HG03520 (cell line): ENCODE measurements at regions not wholly inside any gene's neighbourhood (a gene's known extent, or its start where the extent isn't known, plus 50 kb on each side); places are given as distances from the start of the nearest gene placed in this dataset.
"Not testable (repeated sequence)": the region's sequence is repeated elsewhere in the genome, so short reads cannot be mapped to it uniquely, and the experiment has no call there.

Experiments
- ATAC-seq: cut with Tn5 transposase; IDR thresholded peaks from one replicate; pipeline ENCODE4 v1.9.1; 2021; ENCODE audit warnings: mild to moderate bottlenecking, moderate library complexity; ENCODE audit not compliant: unreplicated experiment

DNA sequence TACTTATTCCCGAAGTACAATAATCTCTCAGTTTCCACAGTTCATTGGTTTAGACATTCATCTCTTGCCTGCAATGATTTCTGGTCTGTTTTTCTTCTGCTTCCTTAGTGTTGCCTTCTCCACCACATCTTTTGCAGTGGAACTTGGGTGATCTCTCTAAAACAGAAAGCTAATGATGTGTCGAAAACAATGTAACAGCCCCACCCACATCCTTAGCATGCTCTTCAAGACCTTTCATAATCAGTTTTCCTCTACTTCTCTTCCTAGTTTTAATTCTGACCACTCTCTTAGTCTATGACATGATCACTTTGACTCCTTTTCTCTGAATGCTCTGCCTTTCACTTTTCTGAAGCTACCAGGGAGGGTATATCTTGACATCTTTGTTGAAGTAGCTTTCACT, 1007.9 kb upstream of the CITED2 start:
- no peak for ATAC-seq

DNA sequence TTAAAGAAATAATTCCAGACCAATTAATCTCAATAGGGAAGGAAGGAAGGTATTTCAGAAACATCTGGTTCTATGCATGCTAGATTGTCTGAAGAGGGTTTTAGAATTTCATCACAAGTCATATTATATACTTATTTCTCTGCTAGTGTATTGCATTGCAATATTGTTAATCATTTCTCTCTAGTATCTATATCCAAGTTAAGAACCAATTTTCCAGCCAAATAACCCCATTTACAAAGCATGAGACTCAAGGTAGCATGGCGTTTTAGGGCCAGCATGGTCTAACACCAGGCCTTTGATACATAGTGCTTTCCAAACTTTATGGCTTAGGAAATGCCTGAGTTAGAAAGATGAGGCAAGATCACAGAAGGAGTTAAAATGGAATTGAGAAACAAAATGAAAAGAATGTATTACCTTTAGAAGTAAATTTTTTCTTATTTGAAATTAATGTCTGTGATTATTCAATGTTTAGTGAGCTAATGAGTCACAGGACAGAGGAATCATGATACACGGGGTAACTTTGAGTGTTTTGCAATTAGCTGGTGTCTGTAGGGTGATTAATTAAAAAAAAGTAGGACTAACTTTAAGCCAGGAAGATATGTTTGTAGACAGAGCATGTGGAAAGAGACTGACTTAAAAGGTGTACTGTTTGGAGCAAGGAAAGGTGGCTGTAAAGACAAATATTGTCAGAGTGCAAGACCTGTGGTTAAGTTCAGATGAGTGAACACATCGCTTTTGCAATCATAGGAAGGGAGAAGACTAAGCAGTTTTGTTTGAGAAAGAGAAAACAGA, 1006.2 kb upstream of the CITED2 start:
- no peak for ATAC-seq

DNA sequence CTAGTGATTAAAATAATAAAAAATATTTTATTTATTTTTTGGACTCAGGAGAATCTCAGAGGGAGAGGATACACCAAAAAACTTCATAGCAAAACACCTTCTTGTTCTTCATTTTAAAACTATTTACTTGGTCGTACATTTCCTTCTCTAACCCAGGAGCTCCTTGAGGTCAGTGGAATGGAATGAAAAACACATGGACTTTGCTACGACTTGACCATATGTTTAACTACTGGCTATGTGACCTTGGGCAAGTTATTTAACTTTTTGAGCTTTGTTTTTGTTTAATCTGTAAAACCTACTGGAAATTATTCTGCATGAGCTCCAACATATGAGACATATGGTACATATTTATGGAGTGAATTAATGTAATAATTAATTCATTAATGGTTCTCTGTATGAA, 1005.5 kb upstream of the CITED2 start:
- no peak for ATAC-seq

DNA sequence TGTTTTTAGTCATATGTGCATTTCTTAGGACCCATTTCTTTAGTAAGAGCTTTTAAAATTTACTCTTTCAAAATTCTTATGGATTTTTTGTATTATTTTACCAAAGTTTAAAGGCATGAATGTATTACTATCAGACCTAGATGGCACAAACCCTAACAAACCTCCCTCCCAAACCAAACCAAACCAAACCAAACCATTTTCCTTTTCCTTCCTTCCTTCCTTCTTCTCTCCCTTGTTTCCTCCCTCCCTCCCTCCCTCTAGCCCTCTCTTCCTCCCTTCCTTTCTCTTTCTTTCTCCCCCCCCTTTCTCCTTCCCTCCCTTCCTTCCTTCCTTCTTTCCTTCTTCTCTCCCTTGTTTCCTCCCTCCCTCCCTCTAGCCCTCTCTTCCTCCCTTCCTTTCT, 1001.8 kb upstream of the CITED2 start:
- ATAC-seq = no peak

DNA sequence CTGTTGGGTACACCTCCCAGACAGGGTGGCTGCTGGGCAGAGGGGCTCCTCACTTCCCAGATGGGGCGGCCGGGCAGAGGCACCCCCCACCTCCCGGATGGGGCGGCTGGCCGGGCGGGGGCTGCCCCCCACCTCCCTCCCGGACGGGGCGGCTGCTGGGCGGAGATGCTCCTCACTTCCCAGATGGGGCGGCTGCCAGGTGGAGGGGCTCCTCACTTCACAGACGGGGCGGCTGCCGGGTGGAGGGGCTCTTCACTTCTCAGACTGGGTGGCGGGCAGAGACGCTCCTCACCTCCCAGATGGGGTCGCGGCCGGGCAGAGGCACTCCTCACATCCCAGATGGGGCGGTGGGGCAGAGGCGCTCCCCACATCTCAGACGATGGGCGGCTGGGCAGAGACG, 999.3 kb upstream of the CITED2 start:
- ATAC-seq = not testable (repeated sequence)

DNA sequence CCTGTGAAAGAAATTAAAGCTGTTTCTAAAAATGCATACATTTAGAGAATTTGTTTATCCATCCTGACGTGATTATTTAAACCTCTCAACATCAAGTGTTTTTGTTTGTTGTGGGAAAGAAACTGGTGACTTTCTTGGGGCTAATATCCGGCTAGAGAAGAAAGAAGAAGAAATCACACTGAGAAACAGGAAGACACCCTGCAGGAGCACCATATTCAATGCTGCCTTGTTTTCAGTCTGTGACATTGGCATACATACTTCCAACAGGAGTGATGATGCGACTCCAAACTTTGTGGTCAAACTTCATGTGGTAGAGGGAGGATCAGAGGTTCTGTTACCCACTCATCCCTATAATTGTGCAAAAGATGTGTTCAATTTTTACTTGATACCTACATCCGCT, 997.6 kb upstream of the CITED2 start:
- no peak for ATAC-seq

DNA sequence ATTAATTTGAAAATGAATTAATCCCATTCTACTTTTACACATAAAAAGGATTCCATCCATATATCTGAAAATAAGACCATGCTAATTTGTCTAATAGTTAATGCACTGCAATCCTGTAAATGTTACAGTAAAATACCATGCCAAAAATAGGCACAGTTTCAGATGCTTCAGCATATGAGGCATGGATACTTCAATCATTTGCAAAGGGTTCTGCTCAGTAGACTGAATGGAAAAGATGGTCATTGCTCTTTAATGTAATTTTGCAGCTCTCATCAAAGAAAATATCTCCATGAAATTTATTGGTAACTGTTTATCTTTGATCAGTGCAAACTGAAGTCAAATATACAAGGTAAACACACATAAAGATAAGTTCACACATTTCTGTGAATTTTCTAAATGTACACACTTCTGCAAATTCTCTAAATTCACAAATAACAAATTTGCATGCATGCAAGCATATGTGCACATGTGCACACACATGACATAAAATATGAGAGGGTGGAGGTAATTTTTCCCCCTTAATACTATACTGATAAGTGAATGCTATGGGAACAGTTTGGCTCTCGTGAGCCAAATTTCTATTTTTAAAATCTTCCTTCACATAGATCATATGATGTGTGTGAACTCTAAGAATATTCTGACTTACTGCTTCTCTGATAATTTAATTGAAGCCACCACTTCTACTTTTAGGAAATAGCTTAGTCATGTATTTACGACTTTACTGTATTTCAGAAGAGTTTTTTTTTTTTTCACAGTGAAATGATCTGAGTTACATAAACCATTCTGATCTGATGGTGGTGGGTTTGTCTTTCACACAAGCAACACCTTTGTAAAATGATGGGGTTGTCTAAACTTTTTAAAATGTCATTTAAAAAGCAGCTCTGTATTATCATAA, 996.8 kb upstream of the CITED2 start:
- ATAC-seq = no peak

DNA sequence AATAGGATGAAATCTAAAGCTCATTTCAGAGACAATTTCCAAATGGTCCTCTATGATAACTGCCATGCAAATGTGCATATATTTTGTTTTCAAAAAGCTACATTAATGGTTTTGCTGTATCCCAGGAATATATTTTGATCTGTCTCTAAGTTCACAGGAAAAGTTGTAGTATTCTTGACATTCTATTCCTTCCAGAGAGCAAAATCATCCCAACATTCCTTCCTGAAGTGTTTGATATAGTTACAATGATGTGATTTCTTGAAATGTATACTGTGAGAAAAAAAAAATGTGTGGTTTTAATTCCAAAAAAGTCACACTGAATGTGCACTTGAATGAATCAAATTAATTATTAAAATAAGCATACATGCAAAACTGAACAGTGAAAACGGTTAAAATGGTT, 996.0 kb upstream of the CITED2 start:
- ATAC-seq = no peak

DNA sequence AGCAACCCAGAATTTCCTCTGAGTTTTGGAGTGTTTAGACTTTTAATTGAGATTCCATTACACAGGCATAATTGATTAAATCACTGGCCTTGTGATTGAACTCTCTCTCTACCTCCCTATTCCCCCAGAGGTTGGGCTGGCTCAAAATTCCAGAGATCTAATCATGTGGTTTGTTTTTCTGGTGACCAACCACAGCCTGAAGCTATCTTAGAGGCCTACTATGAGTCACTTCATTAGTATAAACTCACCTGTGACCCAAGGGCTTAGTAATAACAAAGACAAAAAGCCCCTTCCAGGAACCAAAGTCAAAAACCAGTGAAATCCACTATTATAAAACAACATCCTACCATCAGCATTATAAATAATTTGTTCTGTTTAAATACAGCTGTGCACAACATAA, 992.5 kb upstream of the CITED2 start:
- no peak for ATAC-seq

DNA sequence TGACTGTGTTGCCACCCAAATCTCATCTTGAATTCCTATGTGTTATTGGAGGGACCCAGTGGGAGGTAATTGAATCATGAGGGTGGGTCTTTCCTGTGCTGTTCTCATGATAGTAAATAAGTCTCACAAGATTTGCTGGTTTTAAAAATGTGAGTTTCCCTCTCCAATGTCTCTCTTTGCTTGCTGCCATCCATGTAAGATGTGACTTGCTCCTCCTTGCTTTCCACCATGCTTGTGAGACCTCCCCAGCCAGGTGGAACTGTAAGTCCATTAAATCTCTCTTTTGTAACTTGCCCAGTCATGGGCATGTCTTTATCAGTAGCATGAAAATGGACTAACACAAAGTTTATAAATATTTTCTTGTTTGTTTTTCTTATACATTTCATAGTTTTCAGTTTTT, 990.5 kb upstream of the CITED2 start:
- no peak for ATAC-seq

DNA sequence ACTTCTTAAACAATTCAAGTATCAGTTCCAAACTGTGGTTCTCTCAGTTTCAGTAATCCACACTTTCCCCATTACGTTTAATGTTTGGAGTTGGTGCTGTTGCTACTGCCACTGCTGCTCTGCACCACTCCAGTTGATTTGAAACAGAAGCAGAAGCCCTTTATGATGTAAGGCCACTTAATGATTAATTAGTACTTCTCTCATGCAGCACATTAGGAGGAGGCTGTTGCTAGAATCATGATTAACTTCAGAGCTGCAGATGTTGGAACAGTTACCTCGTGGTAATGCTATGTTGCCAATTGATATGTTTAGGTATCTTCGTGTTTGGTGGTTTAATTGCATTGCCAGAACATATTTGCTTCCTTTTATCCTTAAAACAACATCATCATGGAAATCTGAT, 986.2 kb upstream of the CITED2 start:
- no peak for ATAC-seq

DNA sequence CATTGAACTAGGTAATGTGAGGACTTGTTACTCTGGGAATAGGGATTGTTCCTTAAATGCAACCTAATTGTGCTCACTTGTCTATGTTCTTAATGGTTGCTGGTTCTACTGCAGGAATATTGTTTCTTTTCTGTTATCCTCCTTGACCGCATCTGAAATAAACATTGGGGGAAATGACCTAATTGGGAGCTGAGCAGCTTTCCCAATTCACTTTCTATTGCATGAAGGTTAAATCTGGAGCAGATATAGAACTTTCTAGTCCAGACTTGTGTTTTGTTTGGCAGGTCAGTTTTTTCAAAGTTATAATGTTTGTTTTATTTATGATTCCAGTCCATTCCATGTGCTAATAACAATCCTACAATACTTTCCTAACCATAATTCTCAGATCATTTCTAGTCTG, 981.0 kb upstream of the CITED2 start:
- no peak for ATAC-seq

DNA sequence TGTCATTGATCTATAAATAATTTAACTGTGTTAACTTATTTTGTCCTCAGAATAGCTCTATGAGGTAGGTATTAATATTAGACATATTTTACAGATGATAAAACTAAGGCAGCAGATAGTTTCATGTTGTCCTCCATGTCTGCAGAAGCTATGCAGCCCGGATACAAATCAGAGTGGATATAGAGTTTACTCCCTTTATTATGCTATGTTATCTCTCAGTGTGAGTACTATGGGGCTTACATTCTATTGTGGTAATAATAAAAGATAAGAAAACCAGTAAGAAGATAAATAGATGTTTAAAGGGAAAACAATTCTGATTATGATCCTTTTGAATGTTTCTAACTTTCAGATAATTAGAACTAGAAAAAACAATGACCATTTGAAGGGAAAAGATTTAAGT, 979.8 kb upstream of the CITED2 start:
- ATAC-seq = no peak

DNA sequence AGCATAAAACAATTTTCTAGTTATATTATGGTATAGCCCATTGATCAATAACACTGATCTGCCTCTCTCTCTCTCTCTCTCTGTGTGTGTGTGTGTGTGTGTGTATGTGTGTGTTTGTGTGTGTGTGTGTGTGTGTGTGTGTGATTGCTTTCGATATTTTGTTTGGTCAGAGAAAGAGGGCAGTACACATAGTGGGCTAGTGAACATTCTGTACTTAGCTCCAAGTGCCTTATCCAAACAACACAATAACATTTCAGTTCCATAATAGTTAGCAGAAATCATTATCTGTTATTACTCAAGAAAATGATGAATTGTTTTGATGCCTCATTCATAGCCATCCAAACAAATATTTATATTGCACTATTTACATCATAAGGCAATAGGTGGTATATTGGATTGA, 979.1 kb upstream of the CITED2 start:
- no peak for ATAC-seq

DNA sequence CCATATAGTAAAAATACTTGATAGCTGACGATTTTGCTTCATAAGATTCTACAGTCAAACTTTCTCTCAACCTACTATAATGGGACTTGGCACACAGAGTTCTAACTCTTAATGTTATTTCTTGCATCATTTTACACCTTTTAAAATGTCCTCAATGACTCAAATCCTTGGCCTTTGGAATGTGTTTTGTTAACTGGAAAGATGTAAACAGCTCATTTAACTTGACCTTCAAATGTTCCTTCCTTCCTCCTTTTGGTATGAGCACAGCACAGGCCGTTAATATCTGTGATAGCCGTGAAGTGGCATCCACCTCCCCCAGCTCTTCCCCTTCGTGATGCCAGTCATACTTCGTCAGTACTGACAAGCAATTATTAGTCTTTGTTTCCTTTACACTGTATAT, 972.0 kb upstream of the CITED2 start:
- ATAC-seq = no peak

DNA sequence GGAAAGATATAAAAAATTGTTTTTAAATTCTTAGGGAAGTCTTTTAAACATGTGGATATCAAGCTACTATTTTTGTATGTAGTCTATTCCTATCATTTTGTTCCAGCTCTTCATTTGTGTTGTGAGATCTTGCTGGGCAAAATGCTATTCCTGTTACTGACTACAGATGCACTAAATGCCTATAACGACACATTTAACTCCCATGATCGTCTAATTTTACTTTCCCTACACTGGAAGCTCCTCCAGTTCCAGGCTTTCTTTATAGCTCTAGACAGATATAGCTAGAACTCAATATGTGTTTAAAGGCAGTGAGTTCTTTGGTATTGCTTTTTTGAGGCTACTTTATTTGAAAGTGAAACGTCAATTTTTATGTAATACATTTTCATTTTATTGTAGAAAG, 971.5 kb upstream of the CITED2 start:
- no peak for ATAC-seq

DNA sequence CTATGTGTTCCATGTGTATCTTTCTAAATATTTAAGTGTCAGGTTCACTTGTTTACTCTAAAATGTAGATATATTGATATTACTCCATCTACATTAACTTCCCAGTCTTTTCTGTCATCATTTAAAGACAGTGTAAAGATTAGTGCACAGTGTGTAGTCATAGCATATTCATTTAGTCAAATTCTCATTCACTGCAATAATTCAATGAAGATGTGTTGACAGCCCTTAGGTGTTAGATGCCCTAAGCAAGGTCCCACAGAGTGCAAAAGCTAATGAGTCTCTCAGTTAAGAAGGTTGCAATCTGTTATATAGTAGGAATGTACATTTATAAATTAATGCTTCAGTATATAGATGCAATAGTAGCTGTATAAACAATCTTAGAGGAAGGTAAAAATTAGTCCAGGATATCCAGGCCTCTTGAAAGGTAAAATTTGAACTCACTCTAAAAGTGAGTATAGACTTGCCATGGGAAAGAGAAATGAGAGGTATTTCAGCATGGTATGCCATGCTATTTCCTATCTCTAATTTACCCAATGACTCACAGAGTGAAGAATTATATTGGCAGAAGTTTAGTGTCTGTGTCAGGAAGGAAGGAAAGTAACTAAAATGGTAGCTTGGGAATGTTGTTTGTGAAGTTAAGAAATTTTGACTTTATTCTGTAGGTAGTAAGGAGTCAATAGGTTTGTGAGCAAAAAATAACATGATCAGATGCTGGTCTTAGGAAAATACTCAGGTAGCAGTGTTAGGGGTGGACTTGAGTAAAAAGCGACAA, 969.9 kb upstream of the CITED2 start:
- ATAC-seq = no peak

DNA sequence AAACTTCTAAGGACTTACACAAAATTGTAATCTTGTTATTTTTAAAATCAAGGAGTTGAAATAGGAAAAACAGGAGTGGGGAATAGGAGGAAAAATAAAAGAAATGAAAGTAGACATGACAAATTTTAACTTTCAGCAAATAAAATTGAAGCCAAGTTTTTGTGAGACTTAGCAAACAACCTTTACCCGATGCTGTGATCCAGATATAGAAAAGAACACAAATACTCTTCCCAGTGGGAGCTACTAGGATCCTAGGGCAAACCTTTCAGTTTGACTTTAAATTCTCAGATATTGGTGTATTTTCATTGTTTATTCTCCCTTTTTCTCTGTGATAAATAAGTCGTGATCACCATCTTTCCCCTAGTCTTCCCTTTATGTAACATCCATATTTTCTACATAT, 968.7 kb upstream of the CITED2 start:
- no peak for ATAC-seq

DNA sequence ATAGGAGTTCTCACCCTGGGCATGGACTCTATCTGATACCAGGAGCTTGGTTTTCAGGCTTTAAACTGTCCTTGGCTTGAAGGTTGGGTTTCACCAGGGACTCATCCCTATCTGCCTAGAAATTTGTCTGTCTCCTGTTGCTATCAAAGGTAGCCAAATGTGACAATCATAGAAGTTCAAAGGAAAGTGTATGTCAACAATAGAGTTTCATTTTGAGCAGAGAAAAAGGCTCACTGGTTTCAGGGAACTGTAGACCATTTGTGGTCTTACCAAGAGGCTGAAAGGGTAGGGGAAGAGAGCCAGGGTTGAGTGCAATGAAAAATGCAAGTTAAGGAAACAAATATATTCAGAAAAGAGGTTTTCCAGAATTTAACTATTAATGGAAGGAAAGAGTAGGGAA, 966.8 kb upstream of the CITED2 start:
- ATAC-seq = no peak

DNA sequence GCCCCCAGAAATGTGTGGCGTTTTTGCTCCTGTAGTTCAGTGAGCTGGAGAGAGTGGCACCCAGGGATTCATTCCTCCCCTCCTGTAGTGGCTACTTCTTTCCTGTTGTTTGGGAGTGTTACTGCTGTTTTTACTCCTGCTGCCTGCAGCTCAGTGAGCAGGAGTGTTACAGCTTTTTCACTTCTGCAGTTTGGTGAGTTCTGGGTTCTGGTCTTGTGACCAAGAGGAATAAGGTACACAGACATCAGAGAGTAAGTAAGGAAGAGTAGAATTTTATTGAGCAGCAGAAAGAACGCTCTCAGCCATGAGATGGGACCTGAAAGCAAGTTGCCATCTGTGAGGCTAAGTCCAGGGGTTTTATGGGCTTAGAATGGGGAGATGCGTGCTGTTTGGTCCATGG, 966.3 kb upstream of the CITED2 start:
- no peak for ATAC-seq

DNA sequence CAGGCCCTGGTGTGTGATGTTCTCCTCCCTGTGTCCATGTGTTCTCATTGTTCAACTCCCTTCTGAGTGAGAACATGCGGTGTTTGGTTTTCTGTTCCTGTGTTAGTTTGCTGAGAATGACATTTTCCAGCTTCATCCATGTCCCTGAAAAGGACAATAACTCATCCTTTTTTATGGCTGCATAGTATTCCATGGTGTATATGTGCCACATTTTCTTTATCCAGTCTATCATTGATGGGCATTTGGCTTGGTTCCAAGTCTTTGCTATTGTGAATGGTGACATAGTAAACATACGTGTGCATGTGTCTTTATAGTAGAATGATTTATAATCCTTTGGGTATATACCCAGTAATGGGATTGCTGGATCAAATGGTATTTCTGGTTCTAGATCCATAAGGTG, 964.6 kb upstream of the CITED2 start:
- ATAC-seq = not testable (repeated sequence)

DNA sequence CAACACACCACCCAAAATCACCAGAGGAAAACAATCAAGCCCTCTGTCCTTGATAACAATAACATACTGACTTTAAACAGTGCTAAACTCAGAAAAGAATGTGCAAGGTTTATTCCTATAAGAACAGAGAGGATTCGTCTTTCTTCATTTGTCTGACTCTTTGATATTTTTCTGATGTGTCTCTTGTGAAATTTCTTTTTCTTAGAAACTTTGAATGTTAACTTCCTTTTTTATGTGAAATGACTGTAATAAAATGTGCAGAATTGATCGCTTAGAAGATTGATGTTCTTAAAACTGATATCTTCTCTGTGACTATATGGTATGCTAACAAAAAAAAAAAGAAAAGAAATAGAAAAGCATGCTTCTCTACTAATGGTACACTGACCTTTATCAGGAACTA, 947.4 kb upstream of the CITED2 start:
- no peak for ATAC-seq
